HUES48 (cell line): ENCODE measurements at regions not wholly inside any gene's neighbourhood (a gene's known extent, or its start where the extent isn't known, plus 50 kb on each side); places are given as distances from the start of the nearest gene placed in this dataset.
A peak's percentile ranks its signal among the peaks of the same experiment; 100 is the strongest.

Experiments used
- H3K27ac ChIP-seq: one replicate; pipeline ENCODE4 v1.7.0; 2013; ENCODE audit warnings: low read depth, low read length, inconsistent platforms
- H3K27me3 ChIP-seq: 2 replicates; pipeline ENCODE4 v1.6.1; 2013; ENCODE audit warnings: mild to moderate bottlenecking, low read length; ENCODE audit not compliant: control insufficient read depth, insufficient read depth
- H3K36me3 ChIP-seq: 2 replicates; pipeline ENCODE4 v1.6.1; 2013; ENCODE audit warnings: low read length; ENCODE audit not compliant: control insufficient read depth, insufficient read depth
- H3K4me1 ChIP-seq: 2 replicates; pipeline ENCODE4 v1.6.1; 2013; ENCODE audit warnings: mild to moderate bottlenecking, low read length; ENCODE audit not compliant: control insufficient read depth, insufficient read depth
- H3K4me3 ChIP-seq: 2 replicates; pipeline ENCODE4 v1.5.1; 2013; ENCODE audit warnings: mild to moderate bottlenecking, low read depth, low read length
- H3K9ac ChIP-seq: 2 replicates; pipeline ENCODE4 v1.6.1; 2013; ENCODE audit warnings: mild to moderate bottlenecking, low read depth, low read length, moderate library complexity
- H3K9me3 ChIP-seq: 2 replicates; pipeline ENCODE4 v1.6.1; 2013; ENCODE audit warnings: low read length; ENCODE audit not compliant: control insufficient read depth, insufficient read depth

DNA sequence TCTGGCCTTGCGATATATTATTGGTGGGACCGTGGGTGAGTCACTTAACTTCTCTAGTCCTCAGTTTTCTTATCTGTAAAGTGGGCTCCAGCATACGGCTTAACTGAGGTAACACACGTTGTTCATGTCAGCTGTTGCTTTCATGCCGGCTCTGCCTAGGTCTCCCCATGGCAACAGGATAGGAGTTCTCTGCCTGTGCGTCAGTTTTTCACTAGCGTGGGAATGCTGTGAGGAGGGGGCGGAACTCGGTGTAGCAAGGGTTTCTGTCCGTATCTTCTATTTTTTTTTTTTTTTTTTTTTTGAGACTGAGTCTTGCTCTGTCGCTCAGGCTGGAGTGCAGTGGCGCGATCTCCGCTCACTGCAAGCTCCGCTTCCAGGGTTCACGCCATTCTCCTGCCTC, 758.5 kb upstream of the RBFOX1 start:
- H3K36me3 ChIP-seq: no peaks in the 10 kb centered on the region
- no peak overlapping the region for H3K4me3 ChIP-seq
- no peaks in the 10 kb centered on the region for H3K27me3 ChIP-seq
- H3K4me1 ChIP-seq: peaks cover 16% of the 10 kb centered on the region
- no peaks in the 10 kb centered on the region for H3K9me3 ChIP-seq
- H3K27ac ChIP-seq: no peak overlapping the region
- H3K9ac ChIP-seq: no peak overlapping the region

DNA sequence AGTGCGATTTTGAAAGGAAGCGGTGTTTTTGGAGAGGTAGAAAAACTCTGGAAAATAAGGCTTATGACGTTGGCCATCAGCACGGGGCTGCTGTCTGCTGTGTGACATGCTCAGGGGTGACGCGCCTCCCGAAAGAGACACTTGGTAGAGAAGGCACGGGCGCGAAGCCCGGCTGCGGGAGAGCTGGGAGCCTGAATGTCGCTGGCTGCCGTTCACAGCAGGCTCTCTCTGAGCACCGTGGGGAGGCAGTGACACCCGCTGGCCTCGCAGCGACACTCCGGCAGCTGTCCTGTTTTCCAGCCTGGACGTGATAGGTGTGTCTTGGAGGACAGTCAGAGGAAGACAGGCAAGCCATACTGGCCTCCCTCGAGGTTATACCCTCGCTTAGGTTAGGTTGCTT, 759.1 kb upstream of the RBFOX1 start:
- peaks cover 16% of the 10 kb centered on the region for H3K4me1 ChIP-seq
- no peaks in the 10 kb centered on the region for H3K27me3 ChIP-seq
- no peak overlapping the region for H3K4me3 ChIP-seq
- H3K9ac ChIP-seq: no peak overlapping the region
- no peak overlapping the region for H3K27ac ChIP-seq
- no peaks in the 10 kb centered on the region for H3K36me3 ChIP-seq
- no peaks in the 10 kb centered on the region for H3K9me3 ChIP-seq

DNA sequence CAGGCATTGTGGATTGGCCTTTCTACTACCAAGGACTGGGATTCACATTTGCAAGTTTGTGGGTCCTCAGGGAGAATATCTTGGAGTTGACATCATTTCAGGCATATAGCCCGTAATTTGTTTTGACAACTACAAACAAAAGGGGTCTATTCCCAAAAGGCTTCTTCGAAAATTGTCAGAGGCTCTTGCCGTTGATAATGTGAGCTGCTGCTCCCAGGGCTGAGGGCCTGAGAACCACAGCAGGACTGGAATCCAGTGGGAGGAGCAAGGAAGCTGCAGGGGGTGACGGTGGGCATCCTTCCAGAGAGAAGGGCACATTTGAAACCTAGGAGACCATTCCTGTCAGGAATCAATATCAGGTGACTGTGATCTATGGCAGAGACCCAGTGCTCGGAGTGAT, 761.6 kb upstream of the RBFOX1 start:
- Histone ChIP-seq H3K27me3 (no peaks in the 10 kb centered on the region), H3K4me1 (peaks cover 16% of the 10 kb centered on the region), H3K9me3 (no peaks in the 10 kb centered on the region), H3K9ac (no peak overlapping the region), H3K4me3 (no peak overlapping the region), H3K27ac (no peak overlapping the region), H3K36me3 (no peaks in the 10 kb centered on the region)

DNA sequence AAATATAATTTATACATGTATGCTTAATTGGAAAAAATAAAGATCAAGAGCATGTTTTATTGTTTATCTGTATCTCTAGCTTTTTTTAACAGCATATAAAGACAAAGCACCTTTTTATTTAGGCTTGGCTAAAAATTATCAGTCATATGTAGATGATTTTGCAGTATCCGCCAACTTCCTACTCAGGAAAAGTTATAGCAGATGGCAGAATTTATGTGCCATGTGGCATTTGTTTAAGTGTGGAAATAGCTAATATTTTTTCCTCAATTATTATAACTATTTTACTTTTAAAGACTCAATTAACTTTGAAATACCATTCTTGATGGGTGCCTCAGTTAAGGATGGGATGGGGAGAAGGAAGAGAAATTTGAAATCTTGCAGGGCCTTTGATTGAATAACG, 762.1 kb upstream of the RBFOX1 start:
- Histone ChIP-seq H3K36me3 (no peaks in the 10 kb centered on the region), H3K9me3 (no peaks in the 10 kb centered on the region), H3K9ac (no peak overlapping the region), H3K27me3 (no peaks in the 10 kb centered on the region), H3K4me1 (peaks cover 16% of the 10 kb centered on the region), H3K27ac (no peak overlapping the region), H3K4me3 (no peak overlapping the region)

DNA sequence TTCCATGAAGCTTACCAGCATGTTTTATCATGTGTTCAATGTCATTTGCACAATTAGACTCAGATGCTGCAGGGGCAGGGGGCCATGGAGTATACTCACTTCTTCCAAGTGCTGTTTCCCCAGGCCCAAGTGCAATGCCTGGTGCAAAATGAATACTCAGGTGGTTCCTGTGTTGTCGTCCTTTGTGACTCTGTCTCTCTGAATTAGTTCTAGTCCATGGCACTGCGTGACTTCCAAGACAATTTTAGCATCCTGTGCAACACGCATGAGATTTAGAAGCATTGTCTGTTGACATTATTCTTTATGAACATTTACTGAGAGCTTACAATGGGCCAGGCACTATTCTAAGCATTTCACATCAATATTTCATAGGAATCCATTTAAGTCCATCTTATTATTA, 769.7 kb upstream of the RBFOX1 start:
- Histone ChIP-seq H3K9ac (no peak overlapping the region), H3K27me3 (no peaks in the 10 kb centered on the region), H3K36me3 (no peaks in the 10 kb centered on the region), H3K27ac (no peak overlapping the region), H3K4me3 (no peak overlapping the region), H3K9me3 (peaks cover 7% of the 10 kb centered on the region), H3K4me1 (peaks cover 17% of the 10 kb centered on the region)

DNA sequence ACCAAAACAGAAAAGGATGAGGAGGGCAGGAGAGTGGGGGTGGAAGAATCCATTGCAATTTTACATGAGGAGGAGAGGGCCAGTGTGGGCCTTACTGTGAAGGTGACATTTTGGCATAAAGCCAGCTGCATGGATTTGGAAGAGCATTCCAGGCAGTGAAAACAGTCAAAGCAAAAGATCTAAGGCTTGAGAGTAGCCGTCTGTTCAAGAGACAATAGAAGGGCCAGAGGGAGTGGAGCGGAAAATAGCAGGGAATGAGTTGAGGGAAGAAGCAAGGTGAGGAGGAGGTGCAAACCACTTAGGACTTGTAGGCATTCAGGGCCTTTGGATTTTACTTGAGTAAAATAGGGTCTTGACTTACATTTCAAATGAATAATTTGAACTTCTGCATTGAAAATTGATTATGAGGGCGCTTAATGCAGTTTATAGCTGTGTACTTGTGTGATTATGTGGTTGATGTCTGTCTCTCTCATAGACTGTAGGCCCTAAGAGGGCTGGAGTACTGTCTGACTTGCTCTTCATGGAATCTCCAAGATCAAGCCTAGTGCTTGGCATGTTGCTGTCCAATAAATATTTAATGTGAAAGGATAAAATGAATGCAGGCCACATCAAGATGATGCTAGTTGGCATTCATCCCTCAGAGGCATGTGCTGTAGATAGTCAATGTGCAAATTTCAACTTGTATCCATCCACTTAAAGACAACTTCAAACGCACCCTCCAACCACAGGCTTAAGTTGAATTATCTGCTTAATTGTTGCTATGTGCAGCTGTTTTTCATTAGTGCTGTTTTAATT, 772.1 kb upstream of the RBFOX1 start:
- no peaks in the 10 kb centered on the region for H3K36me3 ChIP-seq
- H3K9me3 ChIP-seq: peaks cover 7% of the 10 kb centered on the region
- no peak overlapping the region for H3K4me3 ChIP-seq
- H3K4me1 ChIP-seq: peaks cover 27% of the 10 kb centered on the region
- H3K9ac ChIP-seq: no peak overlapping the region
- H3K27me3 ChIP-seq: no peaks in the 10 kb centered on the region
- no peak overlapping the region for H3K27ac ChIP-seq

DNA sequence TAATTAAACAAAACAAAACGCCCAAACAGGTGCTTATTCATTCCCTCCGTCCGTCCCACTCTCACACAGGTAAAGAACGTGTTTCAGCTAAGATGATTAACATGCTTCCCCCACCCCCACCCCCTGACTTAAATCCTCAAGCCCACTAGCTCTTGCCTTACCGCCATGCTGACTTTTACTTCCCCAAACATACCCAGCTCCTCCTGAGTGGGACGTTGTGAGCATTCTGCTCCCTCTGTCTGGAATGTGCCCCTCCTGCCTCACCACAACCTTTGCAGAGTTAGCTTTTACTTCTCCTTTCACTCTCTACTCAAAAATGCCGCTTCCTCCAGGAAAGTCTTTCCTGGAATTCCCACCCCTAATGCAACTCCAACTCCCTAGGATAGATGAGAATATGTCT, 774.0 kb upstream of the RBFOX1 start:
- Histone ChIP-seq H3K4me1 (peaks cover 27% of the 10 kb centered on the region), H3K27ac (peak overlapping the region; percentile 83), H3K27me3 (no peaks in the 10 kb centered on the region), H3K4me3 (peak overlapping the region; percentile 43), H3K9ac (peak overlapping the region; percentile 30; the same call in 1 of the 2 replicates), H3K9me3 (peaks cover 7% of the 10 kb centered on the region), H3K36me3 (no peaks in the 10 kb centered on the region)

DNA sequence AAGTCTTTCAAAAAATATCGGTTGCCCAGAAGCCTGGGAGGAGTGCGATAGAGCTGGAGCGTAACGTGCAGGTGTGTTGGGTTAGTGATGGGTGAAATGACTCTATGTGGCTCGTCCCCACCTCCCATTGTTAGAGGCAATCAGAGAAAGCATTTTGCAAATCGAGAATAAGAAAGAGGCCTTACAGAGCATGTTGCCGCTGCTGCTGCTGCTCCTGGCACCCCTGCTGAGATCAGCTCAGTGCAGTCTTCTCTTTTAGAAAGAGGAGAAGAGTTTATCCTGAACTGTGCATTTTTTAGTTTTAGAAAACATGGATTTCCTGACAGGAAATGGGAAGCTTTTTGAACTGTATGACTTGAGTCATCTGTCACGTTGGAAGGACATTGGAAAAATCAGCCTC, 774.5 kb upstream of the RBFOX1 start:
- Histone ChIP-seq H3K9ac (peak overlapping the region; percentile 30; the same call in 1 of the 2 replicates), H3K27me3 (no peaks in the 10 kb centered on the region), H3K4me3 (peak overlapping the region; percentile 43), H3K36me3 (no peaks in the 10 kb centered on the region), H3K27ac (peak overlapping the region; percentile 83), H3K9me3 (peaks cover 7% of the 10 kb centered on the region), H3K4me1 (peaks cover 27% of the 10 kb centered on the region)

DNA sequence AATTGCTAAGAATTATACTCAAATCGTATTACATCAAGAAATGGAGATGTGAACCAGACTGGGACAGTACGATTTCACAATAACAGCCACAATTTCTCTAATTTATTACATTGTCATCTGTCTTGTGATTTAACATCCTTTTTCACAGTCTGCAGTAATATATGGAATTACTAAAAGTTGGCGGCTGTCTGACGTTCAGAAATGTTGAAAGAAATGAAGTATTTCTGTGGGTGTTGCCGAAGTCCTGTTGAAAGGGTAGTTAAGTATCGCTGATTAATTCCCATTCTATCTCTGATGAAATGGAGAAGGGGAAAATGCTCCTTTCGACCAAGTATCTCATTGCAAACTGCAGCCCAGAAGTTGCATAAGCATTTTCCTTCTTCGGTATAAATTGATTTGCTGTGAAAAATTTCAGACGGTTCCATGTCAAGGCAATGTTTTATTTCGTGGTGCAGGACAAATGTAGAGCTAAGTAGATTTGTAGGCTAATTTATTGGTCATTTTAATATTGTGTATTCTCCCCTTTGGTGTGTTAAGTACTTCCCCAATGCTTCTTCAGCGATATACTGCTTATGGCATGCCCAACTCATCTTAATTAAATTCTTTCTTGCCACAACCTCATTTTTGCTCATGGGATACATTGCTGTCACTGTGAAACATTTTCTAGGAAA, 775.2 kb upstream of the RBFOX1 start:
- peak overlapping the region; percentile 43 for H3K4me3 ChIP-seq
- no peaks in the 10 kb centered on the region for H3K27me3 ChIP-seq
- H3K9me3 ChIP-seq: peaks cover 7% of the 10 kb centered on the region
- H3K9ac ChIP-seq: peak overlapping the region; percentile 2; the same call in 1 of the 2 replicates
- peak overlapping the region; percentile 3 for H3K27ac ChIP-seq
- H3K4me1 ChIP-seq: peaks cover 27% of the 10 kb centered on the region
- no peaks in the 10 kb centered on the region for H3K36me3 ChIP-seq

DNA sequence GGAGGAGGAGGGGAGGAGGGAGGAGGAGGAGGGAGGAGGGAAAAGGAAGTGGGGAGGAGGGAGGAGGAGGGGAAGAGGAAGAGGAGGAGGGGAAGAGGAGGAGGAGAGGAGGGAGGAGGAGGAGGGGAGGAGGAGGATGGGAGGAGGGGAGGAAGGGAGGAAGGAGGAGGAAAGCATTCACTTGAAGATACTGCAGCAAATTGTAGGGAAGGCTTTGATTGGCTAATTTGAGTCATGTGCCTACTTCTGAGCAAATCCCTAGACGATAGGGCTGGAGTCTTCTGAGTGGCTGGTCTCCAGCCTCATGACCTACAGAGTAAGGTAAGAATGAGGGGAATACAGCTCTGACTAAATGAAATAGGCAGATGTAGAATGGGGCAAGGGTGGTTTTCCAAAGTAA, 783.2 kb upstream of the RBFOX1 start:
- Histone ChIP-seq H3K27me3 (no peaks in the 10 kb centered on the region), H3K36me3 (no peaks in the 10 kb centered on the region), H3K4me1 (no peaks in the 10 kb centered on the region; the same call in 1 of the 2 replicates), H3K4me3 (no peak overlapping the region), H3K9ac (no peak overlapping the region), H3K9me3 (no peaks in the 10 kb centered on the region), H3K27ac (no peak overlapping the region)

DNA sequence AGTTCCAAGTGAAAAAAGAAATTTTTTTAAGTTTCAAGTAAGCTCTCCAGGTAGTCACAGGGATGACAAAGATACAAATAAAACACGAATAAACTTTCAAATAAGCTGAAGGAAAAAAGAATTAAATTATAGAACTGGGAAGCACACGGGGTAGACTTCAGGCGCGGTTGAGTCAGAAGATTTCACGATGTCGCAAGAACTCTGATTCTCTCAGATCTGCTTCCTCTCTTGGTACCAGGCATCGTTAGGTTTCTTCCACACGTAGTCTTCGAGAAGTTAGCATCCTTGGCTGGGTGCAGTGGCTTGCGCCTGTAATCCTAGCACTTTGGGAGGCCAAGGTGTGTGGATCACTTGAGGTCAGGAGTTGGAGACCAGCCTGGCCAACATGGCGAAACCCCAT, 784.1 kb upstream of the RBFOX1 start:
- H3K9me3 ChIP-seq: no peaks in the 10 kb centered on the region
- H3K9ac ChIP-seq: no peak overlapping the region
- H3K4me3 ChIP-seq: no peak overlapping the region
- H3K4me1 ChIP-seq: no peaks in the 10 kb centered on the region
- no peaks in the 10 kb centered on the region for H3K36me3 ChIP-seq
- H3K27ac ChIP-seq: no peak overlapping the region
- H3K27me3 ChIP-seq: no peaks in the 10 kb centered on the region
